NB4 (cell line): ENCODE measurements at regions not wholly inside any gene's neighbourhood (a gene's known extent, or its start where the extent isn't known, plus 50 kb on each side); places are given as distances from the start of the nearest gene placed in this dataset.
"Not testable (repeated sequence)": the region's sequence is repeated elsewhere in the genome, so short reads cannot be mapped to it uniquely, and the experiment has no call there.

ENCODE experiments used
- DNase-seq: peaks from one replicate; pipeline ENCODE4 v3.0.0; 2010; ENCODE audit warnings: low read depth
- H3K4me3 ChIP-seq: one replicate; pipeline ENCODE4 v1.5.1; 2011; ENCODE audit warnings: mild to moderate bottlenecking, low read depth, low read length, moderate library complexity
- MYC ChIP-seq: IDR thresholded peaks from 2 replicates; pipeline ENCODE4 v1.6.1; 2011; ENCODE audit warnings: low read depth, low read length
- POLR2A ChIP-seq: IDR thresholded peaks from 2 replicates; pipeline ENCODE4 v1.6.1; 2011; ENCODE audit warnings: mild to moderate bottlenecking; ENCODE audit not compliant: insufficient read length; ENCODE audit errors: extremely low read depth
- TF ChIP-seq, protein P1 (sequence below): IDR thresholded peaks from one replicate; pipeline ENCODE4 v1.5.1; 2012; ENCODE audit warnings: low read depth, low read length
- TF ChIP-seq, protein P2 (sequence below): IDR thresholded peaks from 2 replicates; pipeline ENCODE4 v1.6.1; 2011; ENCODE audit warnings: low read depth, low read length

DNA sequence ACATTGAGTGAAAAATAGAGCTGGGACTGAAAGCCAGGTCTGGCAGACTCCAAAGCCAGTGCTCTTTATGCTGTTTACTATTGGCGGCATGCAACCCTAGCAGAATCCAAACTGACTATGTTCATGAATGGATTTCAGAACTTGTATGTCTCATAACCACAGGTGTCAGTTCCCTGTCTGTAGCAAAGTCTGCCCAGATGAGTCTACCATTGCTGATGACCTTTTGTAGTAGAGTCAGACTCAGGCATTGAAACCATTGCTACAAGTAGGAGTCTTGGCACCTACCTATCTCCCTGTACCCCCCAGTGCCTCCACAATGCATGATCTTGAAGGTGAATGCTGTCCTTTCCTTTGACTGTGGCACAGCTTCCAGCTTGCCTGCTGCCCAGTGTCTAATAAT, 157.2 kb upstream of the ROPN1 start:
- DNase-seq = no peak
- TF ChIP-seq, protein P1, sequence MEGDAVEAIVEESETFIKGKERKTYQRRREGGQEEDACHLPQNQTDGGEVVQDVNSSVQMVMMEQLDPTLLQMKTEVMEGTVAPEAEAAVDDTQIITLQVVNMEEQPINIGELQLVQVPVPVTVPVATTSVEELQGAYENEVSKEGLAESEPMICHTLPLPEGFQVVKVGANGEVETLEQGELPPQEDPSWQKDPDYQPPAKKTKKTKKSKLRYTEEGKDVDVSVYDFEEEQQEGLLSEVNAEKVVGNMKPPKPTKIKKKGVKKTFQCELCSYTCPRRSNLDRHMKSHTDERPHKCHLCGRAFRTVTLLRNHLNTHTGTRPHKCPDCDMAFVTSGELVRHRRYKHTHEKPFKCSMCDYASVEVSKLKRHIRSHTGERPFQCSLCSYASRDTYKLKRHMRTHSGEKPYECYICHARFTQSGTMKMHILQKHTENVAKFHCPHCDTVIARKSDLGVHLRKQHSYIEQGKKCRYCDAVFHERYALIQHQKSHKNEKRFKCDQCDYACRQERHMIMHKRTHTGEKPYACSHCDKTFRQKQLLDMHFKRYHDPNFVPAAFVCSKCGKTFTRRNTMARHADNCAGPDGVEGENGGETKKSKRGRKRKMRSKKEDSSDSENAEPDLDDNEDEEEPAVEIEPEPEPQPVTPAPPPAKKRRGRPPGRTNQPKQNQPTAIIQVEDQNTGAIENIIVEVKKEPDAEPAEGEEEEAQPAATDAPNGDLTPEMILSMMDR = no peak

DNA sequence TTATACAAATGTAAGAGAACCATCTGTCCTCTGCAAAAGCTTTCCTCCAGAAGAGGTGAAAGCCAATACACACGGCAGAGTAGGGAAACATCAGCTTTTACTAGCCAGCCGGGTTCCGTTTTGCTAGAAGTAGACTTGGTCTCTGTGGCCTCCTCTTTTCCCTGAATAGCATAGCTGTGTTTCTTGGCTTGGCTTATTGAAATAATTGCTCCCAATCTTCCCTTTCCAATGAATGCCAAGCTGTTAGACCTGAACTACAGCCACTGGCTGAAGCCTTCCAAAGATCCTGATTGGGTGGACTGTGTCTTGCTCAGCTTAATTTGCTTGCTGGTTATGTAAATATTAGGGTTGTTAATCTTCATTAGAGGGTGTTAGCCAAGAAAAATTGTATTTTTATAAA, 157.8 kb upstream of the ROPN1 start:
- TF ChIP-seq, protein P2, sequence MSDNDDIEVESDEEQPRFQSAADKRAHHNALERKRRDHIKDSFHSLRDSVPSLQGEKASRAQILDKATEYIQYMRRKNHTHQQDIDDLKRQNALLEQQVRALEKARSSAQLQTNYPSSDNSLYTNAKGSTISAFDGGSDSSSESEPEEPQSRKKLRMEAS = no peak
- no peak for TF ChIP-seq POLR2A
- TF ChIP-seq, protein P1 = no peak
- no peak for TF ChIP-seq MYC
- no peak overlapping the region for H3K4me3 ChIP-seq
- no peak for DNase-seq

More for the DNA sequence above, 157.2 kb upstream of the ROPN1 start:
- H3K4me3 ChIP-seq = no peak overlapping the region

DNA sequence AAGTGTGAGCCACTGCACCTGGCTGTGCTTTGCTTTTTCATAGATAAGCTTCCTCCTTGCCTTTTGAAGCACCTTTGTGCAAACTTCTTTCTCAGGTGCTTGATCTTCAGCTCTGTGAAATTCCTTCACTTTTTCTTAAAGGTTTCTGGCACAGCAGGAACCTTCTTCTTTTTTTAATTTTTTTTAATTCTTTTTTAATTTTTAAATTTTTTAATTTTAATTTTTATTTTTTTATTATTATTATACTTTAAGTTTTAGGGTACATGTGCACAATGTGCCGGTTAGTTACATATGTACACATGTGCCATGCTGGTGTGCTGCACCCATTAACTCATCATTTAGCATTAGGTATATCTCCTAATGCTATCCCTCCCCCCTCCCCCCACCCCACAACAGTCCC, 161.0 kb upstream of the ROPN1 start:
- H3K4me3 ChIP-seq, DNase-seq: not testable (repeated sequence)

DNA sequence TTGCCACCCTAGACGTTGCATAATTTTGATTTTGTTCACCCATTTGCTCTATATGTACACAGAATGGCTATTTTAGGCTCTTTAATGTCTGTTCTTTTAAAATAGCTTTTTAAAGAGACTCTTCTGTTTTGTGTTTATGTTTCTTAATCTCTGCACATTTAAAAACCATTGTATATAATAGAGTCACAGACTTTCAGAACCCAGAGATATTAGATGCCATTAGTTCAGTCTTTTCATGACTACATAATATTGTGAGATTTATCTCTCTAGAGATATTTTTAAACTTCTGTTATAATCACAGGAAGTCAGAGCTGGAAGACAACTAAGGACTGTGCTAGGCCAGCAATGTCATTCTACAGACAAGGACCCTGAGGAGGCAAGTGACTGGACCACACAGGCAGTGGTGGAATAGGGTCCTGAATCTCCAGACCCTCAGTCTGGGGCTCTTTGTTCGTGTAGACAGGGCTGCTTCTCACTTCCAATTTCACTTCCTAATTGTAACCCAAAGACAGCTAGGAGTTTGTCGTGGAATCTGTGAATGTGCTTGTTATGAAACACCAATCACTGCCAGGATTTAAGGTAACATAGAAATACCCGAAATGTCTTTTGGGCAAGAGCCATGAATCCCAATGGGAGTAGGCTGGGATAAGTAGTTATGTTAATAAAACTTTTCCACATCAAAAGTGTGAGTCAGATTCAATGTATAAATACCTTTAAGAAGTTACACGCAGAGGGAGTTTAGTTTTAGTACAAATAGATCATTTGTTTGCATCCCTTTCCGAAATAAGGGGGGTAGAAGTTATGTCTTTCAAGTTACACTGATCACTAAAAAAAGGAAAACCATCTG, 165.2 kb upstream of the ROPN1 start:
- no peak for DNase-seq
- H3K4me3 ChIP-seq = no peak overlapping the region
- TF ChIP-seq, protein P2 = no peak
- TF ChIP-seq, protein P1 = no peak
- TF ChIP-seq POLR2A (no peak), MYC (no peak)

DNA sequence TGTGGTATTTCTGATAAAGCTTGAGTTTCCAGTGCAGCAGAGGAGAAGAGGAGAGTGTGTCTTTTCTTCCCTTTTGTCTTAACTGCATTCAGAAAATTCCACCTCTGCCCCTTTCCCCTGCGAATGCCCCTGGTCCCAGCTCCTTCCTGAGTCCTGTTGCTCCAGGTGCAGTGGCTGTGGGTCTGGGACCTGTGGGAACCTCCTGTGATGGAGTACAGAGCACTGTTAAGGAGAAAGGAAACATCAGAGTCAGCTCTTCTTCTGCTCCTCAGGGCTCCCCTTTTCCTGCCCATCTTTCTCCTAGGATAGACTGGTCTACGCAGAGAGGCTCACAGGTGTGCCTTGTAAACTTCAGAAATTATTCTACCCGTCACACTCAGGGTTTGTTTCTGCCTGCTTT, 165.8 kb upstream of the ROPN1 start:
- no peak for DNase-seq
- no peak for TF ChIP-seq MYC
- no peak for TF ChIP-seq POLR2A
- TF ChIP-seq, protein P2 = no peak
- TF ChIP-seq, protein P1 = no peak
- H3K4me3 ChIP-seq = no peak overlapping the region

DNA sequence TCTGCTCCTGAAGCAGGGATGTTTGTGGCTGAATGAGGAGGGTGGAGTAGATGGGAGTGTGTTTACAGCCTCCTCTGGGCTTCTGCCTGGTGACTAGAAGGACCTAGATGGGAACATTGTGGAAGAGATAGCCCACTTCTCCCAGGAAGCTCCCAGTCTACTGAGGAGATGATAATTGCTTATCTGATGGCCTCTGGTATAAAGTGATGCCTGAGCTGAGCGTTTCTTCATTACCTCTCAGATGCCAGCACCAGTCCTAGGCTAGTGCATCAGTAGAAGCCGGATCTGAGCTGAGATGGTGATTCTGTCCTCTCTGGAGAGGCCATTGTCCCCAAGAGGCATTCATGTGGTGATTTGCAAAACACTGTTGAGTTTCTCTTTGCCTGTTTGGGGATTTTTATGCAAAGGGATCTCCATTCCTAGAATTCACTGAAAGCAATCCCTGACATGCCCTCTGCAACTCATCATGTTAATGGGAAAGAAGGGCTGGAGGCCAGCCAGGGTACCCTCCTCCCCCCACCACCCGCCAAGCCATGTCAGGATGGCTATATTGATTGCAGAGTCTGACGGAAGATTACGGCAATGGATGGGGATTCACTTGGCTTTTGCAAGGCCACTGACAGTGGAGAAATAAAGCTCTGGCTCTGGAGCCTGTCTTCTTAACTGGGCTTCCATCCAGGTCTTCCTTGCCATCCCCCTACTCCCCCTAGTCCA, 166.4 kb upstream of the ROPN1 start:
- DNase-seq = no peak
- no peak overlapping the region for H3K4me3 ChIP-seq
- TF ChIP-seq, protein P2 = no peak
- TF ChIP-seq, protein P1 = no peak
- TF ChIP-seq MYC (no peak), POLR2A (no peak)
